Activated T-cell treated with anti-CD3 and anti-CD28 coated beads, Interleukin-2, amount 50 U/mL, for 72 hours (primary cell): ENCODE measurements at regions not wholly inside any gene's neighbourhood (a gene's known extent, or its start where the extent isn't known, plus 50 kb on each side); places are given as distances from the start of the nearest gene placed in this dataset.

Source experiments
- ATAC-seq, 2 donors: fragments of 150-1000 bp; cut with Tn5 transposase; replicated peaks in 1 of 2; 2 replicates each; pipeline ENCODE4 v1.10.0; 2021; ENCODE audit warnings: moderate library complexity in 2 of 2, mild to moderate bottlenecking in 1 of 2
- DNase-seq, 2 donors: peaks; one replicate each; pipeline ENCODE4 v3.0.0; 2021 to 2022; ENCODE audit warnings: mixed read lengths in 1 of 2
- H3K27ac Mint-ChIP-seq: one replicate; pipeline ENCODE4 v1.8.0; 2022; ENCODE audit warnings: mild to moderate bottlenecking, moderate library complexity, mixed read lengths
- H3K27me3 Mint-ChIP-seq: one replicate; pipeline ENCODE4 v1.8.0; 2022; ENCODE audit warnings: low read depth, mixed read lengths
- H3K36me3 Mint-ChIP-seq, 2 donors: one replicate each; pipeline ENCODE4 v1.8.0; 2022; ENCODE audit warnings: mixed read lengths in 2 of 2, mild to moderate bottlenecking in 1 of 2; ENCODE audit not compliant: insufficient read depth in 2 of 2
- H3K4me1 Mint-ChIP-seq: one replicate; pipeline ENCODE4 v1.8.0; 2022; ENCODE audit warnings: low read depth, mixed read lengths
- H3K4me3 Mint-ChIP-seq, 2 donors: one replicate each; pipeline ENCODE4 v1.8.0; 2022; ENCODE audit warnings: mild to moderate bottlenecking in 2 of 2, mixed read lengths in 2 of 2, moderate library complexity in 2 of 2
- H3K9me3 Mint-ChIP-seq, 2 donors: one replicate each; pipeline ENCODE4 v1.8.0; 2022; ENCODE audit warnings: mixed read lengths in 2 of 2

DNA sequence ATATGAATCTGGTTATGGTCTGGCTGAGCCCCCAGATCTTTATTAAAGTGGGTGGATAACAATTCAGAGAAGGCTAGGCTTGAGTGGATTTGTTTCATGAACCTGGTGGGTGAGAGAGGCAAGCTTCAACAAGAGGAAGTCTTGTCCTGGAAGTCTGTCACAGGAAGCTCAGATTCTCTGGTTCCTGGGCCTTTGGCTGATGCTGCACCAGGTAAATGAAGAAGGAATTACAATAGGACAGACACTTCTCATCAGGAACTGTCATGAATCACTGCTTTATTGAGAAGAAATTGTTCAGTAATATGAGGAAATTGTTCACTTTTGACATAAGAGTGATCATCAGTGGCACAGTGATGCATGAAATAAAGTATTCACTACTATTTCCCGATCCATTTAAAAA is 167.6 kb upstream of the ELL2 start:
- no peak overlapping the region for H3K4me3 Mint-ChIP-seq
- H3K36me3 Mint-ChIP-seq: no peaks in the 10 kb centered on the region
- peaks cover 45% of the 10 kb centered on the region for H3K27me3 Mint-ChIP-seq
- no peak overlapping the region for H3K27ac Mint-ChIP-seq
- no peaks in the 10 kb centered on the region for H3K4me1 Mint-ChIP-seq
- ATAC-seq: no peak
- H3K9me3 Mint-ChIP-seq: no peaks in the 10 kb centered on the region
- DNase-seq: no peak

DNA sequence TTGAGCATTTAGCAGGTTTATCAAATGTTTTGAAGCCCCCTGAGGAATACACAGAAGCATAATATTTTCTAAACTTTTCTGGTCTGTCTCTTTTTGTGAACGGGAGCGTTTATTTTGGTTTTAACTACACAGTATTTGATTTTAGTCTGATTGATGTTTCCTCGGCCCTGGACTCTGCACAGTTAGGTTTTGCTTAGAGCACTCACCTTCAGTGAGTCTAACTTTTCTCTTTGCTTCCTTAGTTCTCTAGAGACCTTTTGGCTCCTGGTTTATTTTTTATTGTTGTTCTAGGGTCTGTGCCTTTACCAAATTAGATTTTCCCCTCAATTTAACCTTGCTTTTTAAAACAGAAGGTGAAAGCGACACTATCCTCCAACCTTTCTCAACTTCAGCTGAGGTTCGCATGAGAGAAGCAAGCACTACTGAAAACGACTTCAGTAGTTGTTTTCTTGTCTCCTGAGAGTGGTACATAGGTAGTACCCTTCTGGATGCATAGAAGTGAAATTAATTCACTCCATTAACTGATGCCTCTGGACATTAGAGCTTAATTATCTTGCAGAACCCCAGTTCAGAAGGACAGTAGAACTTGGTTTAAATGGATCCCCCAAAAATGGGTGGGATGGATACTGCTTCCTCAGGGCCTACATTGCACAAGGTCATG is 166.7 kb upstream of the ELL2 start:
- DNase-seq (no peak), ATAC-seq (no peak)
- Mint-ChIP-seq H3K4me3 (no peak overlapping the region), H3K27me3 (peaks cover 52% of the 10 kb centered on the region), H3K27ac (no peak overlapping the region), H3K9me3 (no peaks in the 10 kb centered on the region), H3K4me1 (no peaks in the 10 kb centered on the region), H3K36me3 (no peaks in the 10 kb centered on the region)

- Mint-ChIP-seq H3K36me3 (no peaks in the 10 kb centered on the region), H3K27me3 (peaks cover 46% of the 10 kb centered on the region), H3K27ac (no peak overlapping the region), H3K4me1 (no peaks in the 10 kb centered on the region), H3K4me3 (no peak overlapping the region), H3K9me3 (no peaks in the 10 kb centered on the region)
- no peak for DNase-seq
- no peak for ATAC-seq
These were observed 165.9 kb upstream of the ELL2 start for GRCh38 chr5:96127538-96127937.

GRCh38 chr5:96125231-96125891 is 163.7 kb upstream of the ELL2 start:
- no peak for ATAC-seq
- H3K27ac Mint-ChIP-seq: no peak overlapping the region
- H3K36me3 Mint-ChIP-seq: no peaks in the 10 kb centered on the region
- DNase-seq: no peak
- peaks cover 57% of the 10 kb centered on the region for H3K27me3 Mint-ChIP-seq
- no peak overlapping the region for H3K4me3 Mint-ChIP-seq
- H3K9me3 Mint-ChIP-seq: no peaks in the 10 kb centered on the region
- H3K4me1 Mint-ChIP-seq: no peaks in the 10 kb centered on the region

DNA sequence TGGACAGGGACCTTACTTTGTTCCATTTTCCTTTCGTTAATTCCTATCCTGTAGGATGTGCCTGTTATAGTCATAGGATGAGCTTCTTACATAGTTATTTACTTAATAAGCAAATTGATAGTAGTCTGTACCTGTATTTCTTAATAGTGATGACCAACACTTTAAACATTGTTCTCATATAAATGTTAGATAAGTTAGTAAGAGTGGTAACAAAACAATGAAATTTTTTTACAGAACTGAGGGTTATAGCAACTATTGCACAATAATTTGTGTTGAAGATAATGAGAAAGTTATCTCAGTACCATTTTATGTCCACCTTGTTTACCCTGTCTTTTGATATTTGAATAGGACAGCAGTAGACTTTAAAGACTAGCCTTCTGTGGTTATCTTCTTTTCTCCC is 162.9 kb upstream of the ELL2 start:
- Mint-ChIP-seq H3K4me3 (no peak overlapping the region), H3K9me3 (no peaks in the 10 kb centered on the region), H3K27me3 (peaks cover 57% of the 10 kb centered on the region), H3K27ac (no peak overlapping the region), H3K4me1 (no peaks in the 10 kb centered on the region), H3K36me3 (no peaks in the 10 kb centered on the region)
- DNase-seq: no peak
- no peak for ATAC-seq

DNA sequence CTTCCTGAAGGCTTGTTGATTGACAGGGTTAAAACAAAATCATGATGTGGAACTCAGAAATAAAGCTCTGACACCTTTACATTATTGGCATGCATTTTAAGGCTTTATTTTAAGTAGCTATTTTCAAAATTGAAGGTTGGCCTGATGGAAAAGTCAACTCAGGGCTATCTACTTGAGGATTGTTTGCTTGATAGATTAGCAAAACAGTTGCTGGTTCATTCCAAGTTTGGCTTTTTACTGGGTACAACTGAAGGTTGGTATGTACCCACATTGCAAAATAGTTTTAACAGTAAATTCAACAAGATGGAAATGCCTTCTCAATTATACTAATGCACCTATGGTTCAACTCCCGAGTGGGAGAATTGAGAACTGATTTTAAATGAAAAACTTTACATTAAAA is 161.8 kb upstream of the ELL2 start:
- Mint-ChIP-seq H3K27me3 (peaks cover 62% of the 10 kb centered on the region), H3K36me3 (no peaks in the 10 kb centered on the region), H3K9me3 (no peaks in the 10 kb centered on the region), H3K27ac (no peak overlapping the region), H3K4me3 (no peak overlapping the region), H3K4me1 (no peaks in the 10 kb centered on the region)
- no peak for DNase-seq
- ATAC-seq: no peak

DNA sequence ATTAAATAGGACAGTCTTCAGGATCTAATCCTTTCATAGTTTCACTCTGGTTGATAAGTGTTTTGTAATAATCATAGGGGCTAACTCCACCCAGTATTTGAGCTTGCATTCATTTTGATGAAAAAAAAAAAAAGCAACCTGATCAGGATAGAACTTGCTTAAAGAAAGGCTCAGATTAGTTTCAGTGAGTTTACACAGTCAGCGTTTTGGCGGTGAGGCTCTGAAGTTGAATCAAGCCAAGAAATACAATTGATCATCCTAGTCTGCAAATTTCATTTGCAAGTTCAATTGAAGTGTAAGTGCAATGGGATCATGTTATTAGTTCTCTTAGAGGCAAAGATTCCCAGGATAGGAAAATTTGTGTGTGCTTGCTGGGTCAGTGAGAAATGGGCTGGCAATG is 159.7 kb upstream of the ELL2 start:
- ATAC-seq: no peak
- H3K27me3 Mint-ChIP-seq: peaks cover 55% of the 10 kb centered on the region
- no peak for DNase-seq
- H3K27ac Mint-ChIP-seq: no peak overlapping the region
- H3K36me3 Mint-ChIP-seq: no peaks in the 10 kb centered on the region
- no peaks in the 10 kb centered on the region for H3K9me3 Mint-ChIP-seq
- no peaks in the 10 kb centered on the region for H3K4me1 Mint-ChIP-seq
- H3K4me3 Mint-ChIP-seq: no peak overlapping the region

DNA sequence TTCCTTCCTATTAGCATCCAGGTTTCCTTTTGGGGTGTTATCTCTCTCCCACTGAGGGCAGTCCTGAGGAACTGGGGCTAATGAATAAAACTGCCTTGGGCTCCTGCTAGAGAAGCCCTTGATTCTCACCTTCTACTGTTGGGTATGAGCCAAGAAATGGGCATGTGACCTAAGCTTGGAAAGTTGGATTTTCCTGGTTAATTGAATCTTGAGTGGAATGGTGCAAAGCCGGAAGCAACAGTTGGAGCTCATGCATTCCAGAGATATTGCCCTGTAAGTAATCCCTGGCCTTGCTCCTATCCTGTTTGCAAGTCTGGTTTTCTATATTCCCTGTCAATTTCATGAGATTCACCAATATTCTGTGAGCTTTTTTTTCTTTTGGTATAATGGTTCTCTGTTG is 158.5 kb upstream of the ELL2 start:
- DNase-seq: no peak
- H3K36me3 Mint-ChIP-seq: no peaks in the 10 kb centered on the region

DNA sequence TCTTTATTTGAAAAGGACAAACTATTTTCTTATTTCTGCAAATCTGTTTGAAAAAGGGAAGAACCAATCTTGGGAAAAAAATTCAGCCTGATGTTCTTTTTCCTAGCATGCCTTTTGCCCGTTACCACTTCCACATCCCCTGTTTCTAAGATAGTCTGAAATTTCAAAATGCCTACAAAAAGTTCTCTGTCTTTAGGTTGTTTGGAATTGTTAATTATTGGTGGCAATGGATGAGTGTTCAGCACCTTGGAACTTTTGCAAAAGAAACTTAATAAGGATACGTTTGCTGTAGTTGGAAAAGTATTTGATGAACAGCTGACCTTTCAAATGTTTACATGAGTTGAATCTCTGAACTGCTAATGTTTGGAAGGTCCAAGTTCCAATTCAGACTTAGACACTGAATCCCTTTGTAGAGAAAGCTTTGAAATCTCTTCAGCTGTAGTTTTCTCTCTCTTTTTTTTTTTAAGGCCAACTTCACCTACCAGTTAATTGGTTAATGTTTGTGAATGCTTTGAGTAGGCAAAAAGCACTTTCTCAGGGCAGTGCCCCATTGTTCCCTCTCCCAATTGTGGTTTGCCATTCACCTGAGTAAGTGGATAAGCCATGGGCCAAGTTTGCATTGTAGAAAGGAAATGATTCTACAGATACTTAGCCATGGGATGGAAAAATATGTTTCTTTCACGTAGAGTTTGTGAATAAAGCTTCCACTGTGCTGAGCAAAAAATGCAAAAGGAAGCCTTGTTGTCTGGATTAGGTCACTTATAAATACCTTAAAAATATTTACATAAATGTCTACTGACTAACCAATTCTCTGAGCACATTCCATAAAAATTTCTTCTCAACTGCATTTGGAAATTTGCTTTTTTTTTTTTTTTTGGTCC is 156.4 kb upstream of the ELL2 start:
- H3K36me3 Mint-ChIP-seq: no peaks in the 10 kb centered on the region
- no peak for DNase-seq
- ATAC-seq: no peak
- peaks cover 28% of the 10 kb centered on the region for H3K4me1 Mint-ChIP-seq
- peaks cover 0 to 2% of the 10 kb centered on the region in 2 donors for H3K9me3 Mint-ChIP-seq
- H3K27me3 Mint-ChIP-seq: peaks cover 28% of the 10 kb centered on the region
- H3K27ac Mint-ChIP-seq: no peak overlapping the region
- no peak overlapping the region for H3K4me3 Mint-ChIP-seq

More for the DNA sequence above, 158.5 kb upstream of the ELL2 start:
- peaks cover 7% of the 10 kb centered on the region for H3K4me1 Mint-ChIP-seq
- no peak overlapping the region for H3K27ac Mint-ChIP-seq
- H3K9me3 Mint-ChIP-seq: peaks cover 0 to under 1% of the 10 kb centered on the region in 2 donors
- ATAC-seq: no peak
- peaks cover 43% of the 10 kb centered on the region for H3K27me3 Mint-ChIP-seq
- no peak overlapping the region for H3K4me3 Mint-ChIP-seq

DNA sequence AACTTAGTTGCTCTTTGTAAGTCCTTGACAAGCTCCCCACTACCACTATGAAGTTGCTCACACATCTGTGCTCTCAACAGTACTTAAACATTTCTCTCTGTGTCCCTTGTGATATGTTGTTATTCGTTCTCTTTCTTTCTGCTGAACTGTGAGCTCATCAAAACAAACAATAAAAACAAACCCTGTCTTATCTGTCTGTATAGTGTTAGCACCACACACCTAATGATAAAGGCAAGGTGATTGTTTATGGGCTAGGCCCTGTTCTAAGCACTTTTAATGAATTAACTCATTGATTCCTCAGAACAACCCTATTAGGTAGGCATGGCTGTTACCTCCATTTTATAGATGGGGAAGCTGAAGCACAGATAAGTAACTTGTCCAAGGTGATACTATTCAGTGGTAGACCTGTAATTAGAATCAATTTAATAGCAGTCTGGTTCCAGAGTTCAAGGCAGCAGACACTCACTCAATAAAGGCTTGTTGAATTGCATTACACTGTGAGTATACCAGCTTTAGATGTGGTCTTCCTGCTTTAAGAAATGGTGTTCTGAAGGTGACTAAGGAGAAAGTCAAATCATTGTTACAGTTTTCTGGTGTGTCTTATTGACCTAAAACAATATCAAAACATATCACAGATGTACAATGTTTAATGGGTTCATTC is 153.6 kb upstream of the ELL2 start:
- peak; percentile 31 to 33 for ATAC-seq
- Mint-ChIP-seq H3K4me3 (peak overlapping the region in 1 of 2 donors; percentile 29), H3K36me3 (no peaks in the 10 kb centered on the region)

GRCh38 chr5:96114736-96115135 is 153.1 kb upstream of the ELL2 start:
- ATAC-seq (peak; percentile 85 to 86), DNase-seq (peak; percentile 27 to 42)
- Mint-ChIP-seq H3K4me1 (peaks cover 46% of the 10 kb centered on the region), H3K9me3 (peaks cover 0 to 2% of the 10 kb centered on the region in 2 donors), H3K27me3 (peaks cover 15% of the 10 kb centered on the region), H3K4me3 (peak overlapping the region in 1 of 2 donors; percentile 85), H3K36me3 (no peaks in the 10 kb centered on the region), H3K27ac (peak overlapping the region; percentile 73)

More for the DNA sequence above, 153.6 kb upstream of the ELL2 start:
- Mint-ChIP-seq H3K9me3 (peaks cover 0 to 2% of the 10 kb centered on the region in 2 donors), H3K27ac (peak overlapping the region; percentile 73), H3K4me1 (peaks cover 41% of the 10 kb centered on the region), H3K27me3 (peaks cover 15% of the 10 kb centered on the region)
- DNase-seq: no peak

DNA sequence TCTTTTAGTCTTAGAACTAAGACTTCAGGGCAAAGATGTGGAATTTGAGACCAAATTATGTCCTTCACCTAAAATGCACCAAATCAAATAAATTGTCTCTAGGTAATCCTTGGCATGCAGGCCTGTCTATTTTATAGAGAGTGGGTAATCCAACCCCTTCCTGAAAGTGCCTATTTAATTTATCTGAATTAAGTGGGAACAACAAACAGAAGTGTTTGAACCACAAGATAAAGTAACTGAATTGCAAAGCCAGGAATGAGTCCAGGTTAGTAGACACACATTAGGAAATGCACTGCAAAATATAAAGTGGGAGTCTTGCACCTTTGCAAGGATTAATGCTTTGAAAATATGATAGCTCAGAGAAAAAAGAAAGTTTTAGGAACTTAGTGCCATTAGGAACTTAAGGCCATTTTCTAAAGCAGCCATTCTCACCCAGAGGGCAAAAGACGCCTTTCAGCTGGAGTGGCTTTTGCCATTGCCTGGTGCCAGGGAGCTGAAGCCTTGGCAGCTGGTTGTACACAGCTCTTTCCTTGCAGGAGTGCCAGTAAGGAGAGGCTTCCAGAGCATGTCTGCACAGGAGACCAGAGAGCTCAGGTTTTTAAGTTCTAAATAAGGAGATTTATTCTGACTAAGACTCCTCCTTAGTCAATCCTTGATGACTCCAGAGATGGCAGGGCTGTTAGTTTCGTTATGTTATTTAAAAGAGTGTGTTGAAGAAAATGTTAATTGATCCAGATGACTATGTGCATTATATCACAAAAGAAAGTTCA is 151.7 kb upstream of the ELL2 start:
- Mint-ChIP-seq H3K4me3 (peak overlapping the region; percentile 40 to 85), H3K9me3 (peaks cover 0 to 2% of the 10 kb centered on the region in 2 donors), H3K4me1 (peaks cover 47% of the 10 kb centered on the region), H3K27me3 (peaks cover 7% of the 10 kb centered on the region), H3K27ac (peak overlapping the region; percentile 73), H3K36me3 (no peaks in the 10 kb centered on the region)
- peak; percentile 4 to 14 for DNase-seq
- ATAC-seq: peak; percentile 56 to 67
